Endothelial cell of umbilical vein (primary cell): ENCODE measurements at regions not wholly inside any gene's neighbourhood (a gene's known extent, or its start where the extent isn't known, plus 50 kb on each side); places are given as distances from the start of the nearest gene placed in this dataset.

Experiments
- BruUV-seq: library from RNA; stranded (reverse); fragments of 400-500 nt; replicated peaks from 2 replicates; lab custom pipeline; 2021; lab: Mats Ljungman, UMichigan
- CTCF ChIA-PET: fragments of 300-600, 350-600 bp; sonication (Branson Sonifier 250); formaldehyde crosslinking; loops from one replicate; lab custom pipeline; 2021; ENCODE audit warnings: antibody characterized with exemption, inconsistent platforms; lab: Charles Lee
- POLR2A ChIA-PET: fragments of 300-600, 350-600 bp; sonication (Branson Sonifier 250); formaldehyde crosslinking; loops from one replicate; lab custom pipeline; 2021; ENCODE audit warnings: antibody characterized with exemption, inconsistent platforms; lab: Charles Lee
- DNase-seq: peaks from one replicate; pipeline ENCODE4 v3.0.0-alpha.2; 2011; ENCODE audit warnings: low read depth, low spot score
- FAIRE-seq: peaks from 2 replicates; lab custom pipeline; 2011; peaks lifted over from hg19 to GRCh38; lab: Jason Lieb, UNC
- H2AFZ ChIP-seq: 2 replicates; pipeline ENCODE4 v1.6.0; 2012; ENCODE audit warnings: low read depth, low read length, control low read depth, inconsistent platforms
- H3K27ac ChIP-seq: 2 replicates; pipeline ENCODE4 v1.5.1; 2011; ENCODE audit warnings: low read depth, mild to moderate bottlenecking, control low read depth, low read length, moderate library complexity; ENCODE audit not compliant: insufficient read depth
- H3K27me3 ChIP-seq, 2 experiments: 2 replicates each; pipeline versions ENCODE4 v1.6.0 to v1.6.1; 2011; ENCODE audit warnings: low read length in 2 of 2, mixed read lengths in 1 of 2; ENCODE audit not compliant: control insufficient read depth in 2 of 2, insufficient read depth in 2 of 2
- H3K36me3 ChIP-seq, 2 experiments: 2 replicates in 1 of 2; 3 replicates in 1 of 2; pipeline ENCODE4 v1.5.1; 2011; ENCODE audit warnings: low read length in 2 of 2, mild to moderate bottlenecking in 1 of 2, moderate library complexity in 1 of 2; ENCODE audit not compliant: control insufficient read depth in 2 of 2, insufficient read depth in 2 of 2; ENCODE audit errors: extremely low read depth in 1 of 2
- H3K4me1 ChIP-seq: 3 replicates; pipeline ENCODE4 v1.5.1; 2011; ENCODE audit warnings: mild to moderate bottlenecking, low read length; ENCODE audit not compliant: control insufficient read depth, insufficient read depth; ENCODE audit errors: extremely low read depth
- H3K4me2 ChIP-seq: 2 replicates; pipeline ENCODE4 v1.6.1; 2011; ENCODE audit warnings: low read length, control low read depth, mixed read lengths; ENCODE audit not compliant: insufficient read depth
- H3K4me3 ChIP-seq, 3 experiments: fragments of 200-600 bp in 1 of 3; sonication (generic), shearing (Covaris generic) in 1 of 3; replicated peaks in 1 of 3; 2 replicates each; pipeline ENCODE4 v1.5.1; 2011 to 2016; ENCODE audit warnings: control low read depth in 3 of 3, low read length in 3 of 3, mild to moderate bottlenecking in 2 of 3, inconsistent platforms in 1 of 3, low read depth in 1 of 3, moderate library complexity in 1 of 3; ENCODE audit not compliant: insufficient read depth in 1 of 3
- H3K79me2 ChIP-seq: 2 replicates; pipeline ENCODE4 v1.6.0; 2012; ENCODE audit warnings: low read length, inconsistent platforms; ENCODE audit not compliant: control insufficient read depth, insufficient read depth
- H3K9ac ChIP-seq: replicated peaks from 2 replicates; pipeline ENCODE3; 2011; ENCODE audit warnings: low read length, control low read depth; ENCODE audit not compliant: insufficient read depth; ENCODE audit errors: extremely low read depth
- H3K9me1 ChIP-seq: replicated peaks from 3 replicates; pipeline ENCODE4 v1.6.0; 2011; ENCODE audit warnings: mild to moderate bottlenecking, low read length; ENCODE audit not compliant: control insufficient read depth, insufficient read depth; ENCODE audit errors: extremely low read depth
- H3K9me3 ChIP-seq: replicated peaks from 2 replicates; pipeline ENCODE4 v1.5.1; 2012; ENCODE audit warnings: low read length, inconsistent platforms; ENCODE audit not compliant: control insufficient read depth, insufficient read depth
- H4K20me1 ChIP-seq: replicated peaks from 2 replicates; pipeline ENCODE3; 2011; ENCODE audit warnings: mild to moderate bottlenecking, low read length; ENCODE audit not compliant: control insufficient read depth, insufficient read depth; ENCODE audit errors: extremely low read depth
- EZH2 ChIP-seq: IDR thresholded peaks from 2 replicates; pipeline ENCODE4 v1.6.1; 2012; ENCODE audit warnings: borderline replicate concordance, low read depth, mild to moderate bottlenecking, moderate library complexity, low read length, inconsistent platforms; ENCODE audit not compliant: severe bottlenecking
- FOS ChIP-seq: IDR thresholded peaks from 2 replicates; pipeline ENCODE4 v1.6.1; 2011; ENCODE audit warnings: mild to moderate bottlenecking, low read length, moderate library complexity, borderline replicate concordance; ENCODE audit not compliant: insufficient read depth
- GATA2 ChIP-seq: IDR thresholded peaks from 2 replicates; pipeline ENCODE4 v1.7.0; 2011; ENCODE audit warnings: low read depth, mild to moderate bottlenecking, moderate library complexity, mixed read lengths, low read length; ENCODE audit not compliant: insufficient read length, insufficient read depth
- JUN ChIP-seq: IDR thresholded peaks from 2 replicates; pipeline ENCODE4 v1.6.1; 2011; ENCODE audit warnings: borderline replicate concordance, low read depth; ENCODE audit not compliant: insufficient read length, insufficient read depth
- MYC ChIP-seq: IDR thresholded peaks from one replicate; pipeline ENCODE4 v1.6.1; 2011; ENCODE audit warnings: mild to moderate bottlenecking, low read depth, low read length
- POLR2A ChIP-seq: IDR thresholded peaks from 2 replicates; pipeline ENCODE4 v1.6.1; 2012; ENCODE audit warnings: low read depth, mild to moderate bottlenecking, control low read depth, low read length
- POLR2AphosphoS5 ChIP-seq: IDR thresholded peaks from 2 replicates; pipeline ENCODE4 v1.6.1; 2012; ENCODE audit warnings: low read depth, mild to moderate bottlenecking, control low read depth, low read length, moderate library complexity; ENCODE audit not compliant: insufficient read depth
- dilution Hi-C: fragments of 300-500 bp; cut with MboI; formaldehyde crosslinking; loops from one replicate; pipeline ENCODE4 v1.15.0; 2019; ENCODE audit warnings: low sequenced_read_pairs; ENCODE audit not compliant: extremely low pct_ligation_motif_present
- intact Hi-C: fragments of 100-400 bp; cut with micrococcal nuclease; formaldehyde crosslinking; loops from one replicate; pipeline ENCODE4 v1.10.0; 2022
- TF ChIP-seq, protein P1 (sequence below): IDR thresholded peaks from 2 replicates; pipeline ENCODE4 v1.6.1; 2011; ENCODE audit not compliant: insufficient read depth, insufficient read length
- TF ChIP-seq, protein P2 (sequence below), 2 donors: IDR thresholded peaks; 1 replicate in 1 of 2; 2 replicates in 1 of 2; pipeline ENCODE4 v1.5.1; 2011; ENCODE audit warnings: low read length in 2 of 2, mild to moderate bottlenecking in 2 of 2, moderate library complexity in 2 of 2, control low read depth in 1 of 2, inconsistent platforms in 1 of 2, low read depth in 1 of 2; ENCODE audit not compliant: insufficient read depth in 1 of 2; ENCODE audit errors: extremely low read depth in 1 of 2

DNA sequence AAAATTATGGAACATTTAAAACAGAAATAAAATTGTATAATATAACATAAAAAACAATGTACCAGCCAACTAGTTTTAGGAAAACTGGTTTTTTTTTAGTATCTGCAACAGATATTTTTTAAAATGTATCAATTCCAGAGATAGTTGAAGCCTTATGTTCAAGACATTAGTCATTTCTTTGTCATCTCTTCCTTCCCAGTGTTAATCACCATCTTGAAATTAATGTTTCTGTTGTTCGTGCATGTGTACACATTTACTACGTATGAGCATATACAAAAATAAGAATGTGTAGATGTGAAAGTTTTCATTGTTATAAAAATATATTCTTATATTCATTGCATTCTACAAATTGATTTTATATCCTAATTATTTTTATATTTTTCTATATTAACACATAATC lies 1062.1 kb downstream of the SLC6A15 start:
- H3K27me3 ChIP-seq, result no peaks in the 10 kb centered on the region
- DNase-seq (no peak), FAIRE-seq (no peak)
- no peak overlapping the region for H3K4me2 ChIP-seq
- H3K9me1 ChIP-seq, result no peaks in the 10 kb centered on the region
- POLR2A ChIA-PET, result no interaction called here
- CTCF ChIA-PET, result no interaction called here
- no peaks in the 10 kb centered on the region for H3K79me2 ChIP-seq
- no peak overlapping the region for H3K9ac ChIP-seq
- no TSS peak for BruUV-seq
- H4K20me1 ChIP-seq, result no peaks in the 10 kb centered on the region
- intact Hi-C loops, result no loop called here
- H3K9me3 ChIP-seq, result no peaks in the 10 kb centered on the region
- no peak overlapping the region for H3K4me3 ChIP-seq
- dilution Hi-C loops, result no loop called here
- no peak overlapping the region for H3K27ac ChIP-seq
- H3K36me3 ChIP-seq, result no peaks in the 10 kb centered on the region
- H3K4me1 ChIP-seq, result no peaks in the 10 kb centered on the region
- H2AFZ ChIP-seq, result no peak overlapping the region
- TF ChIP-seq FOS, result no peak
- TF ChIP-seq POLR2A, result no peak
- no peak for TF ChIP-seq EZH2
- no peak for TF ChIP-seq MYC
- TF ChIP-seq JUN, result no peak
- TF ChIP-seq POLR2AphosphoS5, result no peak
- TF ChIP-seq, protein P1, sequence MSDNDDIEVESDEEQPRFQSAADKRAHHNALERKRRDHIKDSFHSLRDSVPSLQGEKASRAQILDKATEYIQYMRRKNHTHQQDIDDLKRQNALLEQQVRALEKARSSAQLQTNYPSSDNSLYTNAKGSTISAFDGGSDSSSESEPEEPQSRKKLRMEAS, result no peak
- TF ChIP-seq, protein P2, sequence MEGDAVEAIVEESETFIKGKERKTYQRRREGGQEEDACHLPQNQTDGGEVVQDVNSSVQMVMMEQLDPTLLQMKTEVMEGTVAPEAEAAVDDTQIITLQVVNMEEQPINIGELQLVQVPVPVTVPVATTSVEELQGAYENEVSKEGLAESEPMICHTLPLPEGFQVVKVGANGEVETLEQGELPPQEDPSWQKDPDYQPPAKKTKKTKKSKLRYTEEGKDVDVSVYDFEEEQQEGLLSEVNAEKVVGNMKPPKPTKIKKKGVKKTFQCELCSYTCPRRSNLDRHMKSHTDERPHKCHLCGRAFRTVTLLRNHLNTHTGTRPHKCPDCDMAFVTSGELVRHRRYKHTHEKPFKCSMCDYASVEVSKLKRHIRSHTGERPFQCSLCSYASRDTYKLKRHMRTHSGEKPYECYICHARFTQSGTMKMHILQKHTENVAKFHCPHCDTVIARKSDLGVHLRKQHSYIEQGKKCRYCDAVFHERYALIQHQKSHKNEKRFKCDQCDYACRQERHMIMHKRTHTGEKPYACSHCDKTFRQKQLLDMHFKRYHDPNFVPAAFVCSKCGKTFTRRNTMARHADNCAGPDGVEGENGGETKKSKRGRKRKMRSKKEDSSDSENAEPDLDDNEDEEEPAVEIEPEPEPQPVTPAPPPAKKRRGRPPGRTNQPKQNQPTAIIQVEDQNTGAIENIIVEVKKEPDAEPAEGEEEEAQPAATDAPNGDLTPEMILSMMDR (IDR thresholded peaks at IDR 0.05; ENCODE audit: extremely low read depth in 1 of 2, insufficient read depth in 1 of 2, low read depth in 1 of 2, low read length in 2 of 2), result no peak
- no peak for TF ChIP-seq GATA2
